B cell (primary cell): ENCODE measurements at regions not wholly inside any gene's neighbourhood (a gene's known extent, or its start where the extent isn't known, plus 50 kb on each side); places are given as distances from the start of the nearest gene placed in this dataset.

Experiments used
- ATAC-seq: fragments of 200-7000 bp; cut with Tn5 transposase; one replicate; pipeline ENCODE4 v1.10.0; 2021; ENCODE audit warnings: low read depth, mild to moderate bottlenecking, moderate number of reproducible peaks, moderate library complexity
- CTCF ChIA-PET: fragments of 350-600 bp; sonication (Branson Sonifier 250); formaldehyde crosslinking; loops from one replicate; lab custom pipeline; 2021; ENCODE audit warnings: antibody characterized with exemption, inconsistent platforms; lab: Charles Lee
- POLR2A ChIA-PET: fragments of 350-600 bp; sonication (Branson Sonifier 250); formaldehyde crosslinking; loops from one replicate; lab custom pipeline; 2021; ENCODE audit warnings: antibody characterized with exemption; lab: Charles Lee
- DNase-seq: peaks from one replicate; pipeline ENCODE4 v3.0.0; 2013
- H2AFZ ChIP-seq: 2 replicates; pipeline ENCODE4 v1.6.1; 2012; ENCODE audit warnings: mild to moderate bottlenecking, low read depth, low read length; ENCODE audit not compliant: insufficient read depth, poor library complexity, severe bottlenecking
- H3K27ac ChIP-seq, 2 donors: 1 replicate in 1 of 2; 2 replicates in 1 of 2; pipeline ENCODE4 v1.5.1; 2012 to 2013; ENCODE audit warnings: low read length in 2 of 2, mild to moderate bottlenecking in 2 of 2, moderate library complexity in 1 of 2
- H3K27me3 ChIP-seq, 4 experiments: fragments of 200-600 bp in 1 of 4; sonication (generic) in 1 of 4; replicated peaks in 1 of 4; 1 replicate in 2 of 4; 2 replicates in 2 of 4; pipeline versions ENCODE4 v1.6.1 to v1.7.0; 2013 to 2016; ENCODE audit warnings: low read length in 3 of 4, mild to moderate bottlenecking in 2 of 4, mixed read lengths in 1 of 4, moderate library complexity in 1 of 4; ENCODE audit not compliant: insufficient read depth in 4 of 4, control insufficient read depth in 3 of 4; ENCODE audit errors: control extremely low read depth in 1 of 4
- H3K36me3 ChIP-seq, 2 experiments: replicated peaks in 1 of 2; 1 replicate in 1 of 2; 2 replicates in 1 of 2; pipeline versions ENCODE4 v1.6.1 to v1.7.1; 2013; ENCODE audit warnings: low read length in 1 of 2; ENCODE audit not compliant: insufficient read depth in 2 of 2, control insufficient read depth in 1 of 2; ENCODE audit errors: control extremely low read depth in 1 of 2, extremely low read depth in 1 of 2
- H3K4me1 ChIP-seq, 2 donors: fragments of 200-600 bp in 1 of 2; sonication (generic) in 1 of 2; 1 replicate in 1 of 2; 2 replicates in 1 of 2; pipeline versions ENCODE4 v1.5.1 to v1.6.1; 2013 to 2017; ENCODE audit warnings: low read length in 2 of 2; ENCODE audit not compliant: control insufficient read depth in 2 of 2, insufficient read depth in 2 of 2
- H3K4me2 ChIP-seq: replicated peaks from 2 replicates; pipeline ENCODE3; 2012; ENCODE audit warnings: mild to moderate bottlenecking, low read depth, low read length; ENCODE audit not compliant: poor library complexity, severe bottlenecking
- H3K4me3 ChIP-seq, 5 experiments: fragments of 200-600 bp in 1 of 5; sonication (generic) in 1 of 5; 1 replicate in 3 of 5; 2 replicates in 2 of 5; pipeline versions ENCODE4 v1.5.1 to v1.7.0; 2011 to 2016; ENCODE audit warnings: low read length in 4 of 5, mild to moderate bottlenecking in 4 of 5, low read depth in 2 of 5, control low read depth in 1 of 5, moderate library complexity in 1 of 5; ENCODE audit not compliant: insufficient read depth in 1 of 5; ENCODE audit errors: control extremely low read depth in 1 of 5, extremely low read depth in 1 of 5
- H3K79me2 ChIP-seq: fragments of 200-600 bp; sonication (generic); one replicate; pipeline ENCODE4 v1.6.0; 2016; ENCODE audit warnings: low read length; ENCODE audit not compliant: control insufficient read depth, insufficient read depth
- H3K9ac ChIP-seq: fragments of 200-600 bp; sonication (generic); 2 replicates; pipeline ENCODE4 v1.6.1; 2017; ENCODE audit warnings: mild to moderate bottlenecking, low read length, moderate library complexity
- H3K9me3 ChIP-seq, 3 donors: one replicate each; pipeline versions ENCODE4 v1.6.1 to v1.7.1; 2013; ENCODE audit warnings: low read length in 2 of 3; ENCODE audit not compliant: control insufficient read depth in 2 of 3, insufficient read depth in 1 of 3; ENCODE audit errors: control extremely low read depth in 1 of 3
- H4K20me1 ChIP-seq: 2 replicates; pipeline ENCODE4 v1.6.0; 2012; ENCODE audit warnings: mild to moderate bottlenecking, low read length; ENCODE audit not compliant: insufficient read depth, control insufficient read depth, poor library complexity, severe bottlenecking
- H3K27ac Mint-ChIP-seq: one replicate; pipeline ENCODE4 v1.8.0; 2021; ENCODE audit warnings: mixed read lengths
- H3K27me3 Mint-ChIP-seq: one replicate; pipeline ENCODE4 v1.8.0; 2021; ENCODE audit warnings: mixed read lengths
- H3K4me1 Mint-ChIP-seq: one replicate; pipeline ENCODE4 v1.8.0; 2021; ENCODE audit warnings: mixed read lengths
- H3K4me3 Mint-ChIP-seq: one replicate; pipeline ENCODE4 v1.8.0; 2021; ENCODE audit warnings: mixed read lengths
- H3K9me3 Mint-ChIP-seq: one replicate; pipeline ENCODE4 v1.8.0; 2022; ENCODE audit warnings: mixed read lengths; ENCODE audit not compliant: insufficient read depth
- CTCF ChIP-seq: fragments of 200-600 bp; IDR thresholded peaks from one replicate; pipeline ENCODE4 v1.8.0; 2022; ENCODE audit warnings: antibody characterized with exemption, mild to moderate bottlenecking
- EZH2 ChIP-seq: IDR thresholded peaks from 2 replicates; pipeline ENCODE4 v1.6.1; 2012; ENCODE audit warnings: borderline replicate concordance, low read depth, mild to moderate bottlenecking, moderate library complexity, low read length; ENCODE audit not compliant: insufficient read depth, poor library complexity, severe bottlenecking
- WGBS: methylation state at CpG from one replicate; pipeline ENCODE4 v1.1.5; 2013; ENCODE audit warnings: missing lambda C conversion rate; ENCODE audit not compliant: insufficient coverage; 5-methylcytosine and 5-hydroxymethylcytosine counted together
- intact Hi-C: fragments of 100-400 bp; cut with micrococcal nuclease; formaldehyde crosslinking; loops from one replicate; pipeline ENCODE4 v1.10.0; 2022

- H3K4me2 ChIP-seq = no peak overlapping the region
- ATAC-seq (no peak), DNase-seq (no peak)
- no peak overlapping the region for H3K27ac ChIP-seq
- intact Hi-C loops = no loop called here
- H2AFZ ChIP-seq = no peak overlapping the region
- Mint-ChIP-seq H3K4me3 (no peak overlapping the region), H3K27me3 (peaks cover 34% of the 10 kb centered on the region), H3K9me3 (no peaks in the 10 kb centered on the region), H3K27ac (no peak overlapping the region), H3K4me1 (peaks cover 3% of the 10 kb centered on the region)
- TF ChIP-seq CTCF = no peak
- no peak for TF ChIP-seq EZH2
- WGBS = no CpG with 5 or more reads among the region's 2 CpGs
- POLR2A ChIA-PET = no interaction called here
- no peaks in the 10 kb centered on the region for H3K36me3 ChIP-seq
- no peak overlapping the region for H3K4me3 ChIP-seq
- H3K27me3 ChIP-seq = peaks cover 0 to 14% (median 8%) of the 10 kb centered on the region in 4 experiments
- no peaks in the 10 kb centered on the region for H3K9me3 ChIP-seq
- no peaks in the 10 kb centered on the region for H4K20me1 ChIP-seq
- CTCF ChIA-PET = no interaction called here
- H3K4me1 ChIP-seq = peaks cover 0 to 3% of the 10 kb centered on the region in 2 donors
- no peak overlapping the region for H3K9ac ChIP-seq
- H3K79me2 ChIP-seq = no peaks in the 10 kb centered on the region
Measured at GRCh38 chr2:176657393-176657792, 388.2 kb downstream of the MTX2 start.

GRCh38 chr2:176658708-176659107 is 389.5 kb downstream of the MTX2 start:
- POLR2A ChIA-PET = no interaction called here

More at GRCh38 chr2:176658708-176659107, 389.5 kb downstream of the MTX2 start:
- TF ChIP-seq CTCF = no peak
- Histone ChIP-seq H3K4me2 (no peak overlapping the region), H3K27ac (no peak overlapping the region), H2AFZ (no peak overlapping the region), H3K4me3 (no peak overlapping the region), H4K20me1 (no peaks in the 10 kb centered on the region), H3K79me2 (no peaks in the 10 kb centered on the region), H3K36me3 (no peaks in the 10 kb centered on the region), H3K4me1 (peaks cover 0 to 3% of the 10 kb centered on the region in 2 donors), H3K9ac (no peak overlapping the region), H3K27me3 (peaks cover 0 to 17% (median 8%) of the 10 kb centered on the region in 4 experiments), H3K9me3 (no peaks in the 10 kb centered on the region)
- H3K27me3 Mint-ChIP-seq = peaks cover 37% of the 10 kb centered on the region
- no peak overlapping the region for H3K4me3 Mint-ChIP-seq
- 100% methylated on average over 3 of the region's 4 CpGs for WGBS
- intact Hi-C loops = no loop called here
- H3K27ac Mint-ChIP-seq = no peak overlapping the region
- no peak for DNase-seq
- H3K4me1 Mint-ChIP-seq = peaks cover 3% of the 10 kb centered on the region
- ATAC-seq = no peak
- no peaks in the 10 kb centered on the region for H3K9me3 Mint-ChIP-seq
- CTCF ChIA-PET = no interaction called here
